BJ (cell line): ENCODE measurements at regions not wholly inside any gene's neighbourhood (a gene's known extent, or its start where the extent isn't known, plus 50 kb on each side); places are given as distances from the start of the nearest gene placed in this dataset.

Experiments
- CTCF ChIA-PET: fragments of 350-600 bp; formaldehyde crosslinking; extraction: SDS; loops from one replicate; lab custom pipeline; 2021; ENCODE audit warnings: antibody characterized with exemption, inconsistent platforms; lab: Yijun Ruan, JAX
- POLR2A ChIA-PET: fragments of 300-600 bp; sonication (Branson Sonifier 250); formaldehyde crosslinking; extraction: SDS; loops from one replicate; lab custom pipeline; 2021; ENCODE audit warnings: antibody characterized with exemption; lab: Charles Lee
- DNase-seq: peaks from one replicate; pipeline ENCODE4 v3.0.0-alpha.2; 2011; ENCODE audit warnings: low read depth
- H3K27me3 ChIP-seq: 2 replicates; pipeline ENCODE4 v1.6.0; 2011; ENCODE audit warnings: low read length; ENCODE audit not compliant: control insufficient read depth, insufficient read depth
- H3K36me3 ChIP-seq: 2 replicates; pipeline ENCODE4 v1.5.1; 2011; ENCODE audit warnings: low read length; ENCODE audit not compliant: control insufficient read depth, insufficient read depth
- H3K4me3 ChIP-seq: 2 replicates; pipeline ENCODE4 v1.5.1; 2011; ENCODE audit warnings: low read depth, mild to moderate bottlenecking, control low read depth, low read length
- TF ChIP-seq, protein P1 (sequence below): IDR thresholded peaks from 2 replicates; pipeline ENCODE4 v1.5.1; 2011; ENCODE audit warnings: low read depth, mild to moderate bottlenecking, control low read depth, inconsistent platforms, low read length, moderate library complexity; ENCODE audit not compliant: insufficient read depth

DNA sequence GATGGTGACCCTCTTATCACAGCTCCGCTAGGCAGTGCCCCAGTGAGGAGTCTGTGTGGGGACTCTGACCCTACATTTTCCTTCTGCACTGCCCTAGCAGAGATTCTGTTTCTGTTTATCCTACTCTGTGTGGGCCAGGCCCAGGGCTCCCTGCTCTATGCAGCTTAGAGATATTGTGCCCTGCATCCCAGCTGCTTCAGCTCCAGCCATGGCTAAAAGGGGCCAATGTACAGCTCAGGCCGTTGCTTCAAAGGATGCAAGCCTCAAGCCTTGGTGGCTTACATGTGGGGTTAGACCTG lies 2030.7 kb upstream of the CDH9 start:
- Histone ChIP-seq H3K36me3 (no peaks in the 10 kb centered on the region), H3K4me3 (no peak overlapping the region), H3K27me3 (no peaks in the 10 kb centered on the region)
- CTCF ChIA-PET: no interaction called here
- TF ChIP-seq, protein P1, sequence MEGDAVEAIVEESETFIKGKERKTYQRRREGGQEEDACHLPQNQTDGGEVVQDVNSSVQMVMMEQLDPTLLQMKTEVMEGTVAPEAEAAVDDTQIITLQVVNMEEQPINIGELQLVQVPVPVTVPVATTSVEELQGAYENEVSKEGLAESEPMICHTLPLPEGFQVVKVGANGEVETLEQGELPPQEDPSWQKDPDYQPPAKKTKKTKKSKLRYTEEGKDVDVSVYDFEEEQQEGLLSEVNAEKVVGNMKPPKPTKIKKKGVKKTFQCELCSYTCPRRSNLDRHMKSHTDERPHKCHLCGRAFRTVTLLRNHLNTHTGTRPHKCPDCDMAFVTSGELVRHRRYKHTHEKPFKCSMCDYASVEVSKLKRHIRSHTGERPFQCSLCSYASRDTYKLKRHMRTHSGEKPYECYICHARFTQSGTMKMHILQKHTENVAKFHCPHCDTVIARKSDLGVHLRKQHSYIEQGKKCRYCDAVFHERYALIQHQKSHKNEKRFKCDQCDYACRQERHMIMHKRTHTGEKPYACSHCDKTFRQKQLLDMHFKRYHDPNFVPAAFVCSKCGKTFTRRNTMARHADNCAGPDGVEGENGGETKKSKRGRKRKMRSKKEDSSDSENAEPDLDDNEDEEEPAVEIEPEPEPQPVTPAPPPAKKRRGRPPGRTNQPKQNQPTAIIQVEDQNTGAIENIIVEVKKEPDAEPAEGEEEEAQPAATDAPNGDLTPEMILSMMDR: no peak
- POLR2A ChIA-PET: no interaction called here
- DNase-seq: no peak

DNA sequence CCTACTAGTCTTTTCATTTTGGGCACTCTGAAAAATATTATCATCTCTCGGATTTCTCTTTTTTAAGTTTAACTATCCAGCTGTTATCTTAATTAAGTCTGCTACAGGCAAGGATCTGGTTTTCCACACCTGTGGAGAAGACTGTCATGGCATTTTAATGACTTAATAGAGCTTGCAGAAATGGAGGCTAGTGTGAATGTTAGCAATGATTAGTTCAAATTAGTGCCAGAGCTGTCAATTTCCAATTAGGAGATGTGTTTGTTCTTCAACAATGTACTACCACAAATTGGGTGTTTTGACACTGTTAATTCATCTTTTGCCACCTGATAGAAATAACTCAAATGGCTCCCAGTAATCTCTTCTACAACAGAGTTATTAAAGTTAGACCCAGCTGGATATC lies 2023.0 kb upstream of the CDH9 start:
- no peak for DNase-seq
- ChIA-PET CTCF (interaction anchor here (0.5 kb wide), 1 partner anchor 343 kb away, joined by 3 read pairs; no protein-coding TSS in a partner anchor), POLR2A (no interaction called here)
- Histone ChIP-seq H3K27me3 (no peaks in the 10 kb centered on the region), H3K36me3 (no peaks in the 10 kb centered on the region), H3K4me3 (no peak overlapping the region)
- TF ChIP-seq, protein P1: no peak

DNA sequence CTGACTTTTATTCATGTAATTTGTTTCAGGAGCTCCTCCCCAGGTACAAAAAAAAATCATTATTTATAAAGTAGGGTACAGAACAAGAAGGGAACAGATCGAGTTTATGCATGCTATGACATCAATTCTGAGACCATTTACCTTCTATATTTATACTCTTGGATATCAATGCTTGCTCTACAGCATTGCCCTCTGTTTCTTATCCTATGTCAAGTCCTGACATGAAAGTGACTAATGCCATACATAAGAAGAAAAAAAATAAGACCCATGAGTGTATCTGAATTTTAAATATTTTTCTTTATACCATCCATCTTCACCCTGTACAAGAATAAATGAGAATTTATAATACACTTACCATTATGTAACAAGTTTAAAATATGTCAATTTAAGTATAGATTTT lies 2016.3 kb upstream of the CDH9 start:
- no peak overlapping the region for H3K4me3 ChIP-seq
- no peak for DNase-seq
- TF ChIP-seq, protein P1: no peak
- POLR2A ChIA-PET: no interaction called here
- no peaks in the 10 kb centered on the region for H3K36me3 ChIP-seq
- no peaks in the 10 kb centered on the region for H3K27me3 ChIP-seq
- CTCF ChIA-PET: no interaction called here

DNA sequence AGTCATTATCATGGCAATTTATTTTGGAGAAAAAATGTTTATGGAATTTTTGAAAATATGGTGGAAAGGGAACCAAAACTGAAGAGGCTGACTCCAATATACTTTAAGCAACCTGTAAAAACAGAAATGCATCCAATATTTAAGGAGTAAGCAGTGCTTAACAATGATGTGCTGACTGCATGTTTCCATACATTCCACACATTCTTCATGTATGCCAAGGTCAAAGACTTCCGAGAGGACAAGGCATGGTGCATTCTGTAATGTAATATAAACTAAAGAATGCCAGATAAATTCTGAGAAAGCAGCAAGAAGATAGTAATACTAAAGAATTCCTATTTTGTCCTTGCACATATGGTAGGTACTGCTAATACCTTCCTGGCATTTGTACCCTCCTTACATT lies 2015.9 kb upstream of the CDH9 start:
- ChIA-PET POLR2A (no interaction called here), CTCF (no interaction called here)

DNA sequence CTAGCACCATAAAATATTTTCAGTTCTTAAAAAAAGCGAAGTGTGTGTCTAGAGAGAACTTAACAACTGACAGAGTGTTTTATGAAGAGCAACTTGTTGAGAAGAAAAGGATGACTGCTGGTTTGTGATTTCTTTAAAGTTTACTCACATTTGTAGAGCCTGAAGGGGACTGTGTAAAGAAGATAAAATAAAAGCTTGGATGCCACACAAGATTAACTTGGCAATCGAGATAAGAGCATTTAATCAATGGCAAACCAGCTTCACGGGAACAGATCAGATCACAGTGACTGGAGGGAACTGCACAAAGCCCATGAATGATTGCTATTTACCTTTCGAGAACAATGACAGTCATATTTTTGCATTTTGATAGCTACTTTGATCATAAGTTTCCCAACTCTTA lies 2013.1 kb upstream of the CDH9 start:
- no peaks in the 10 kb centered on the region for H3K27me3 ChIP-seq
- POLR2A ChIA-PET: no interaction called here
- no peak overlapping the region for H3K4me3 ChIP-seq
- TF ChIP-seq, protein P1: no peak
- no peak for DNase-seq
- CTCF ChIA-PET: no interaction called here
- H3K36me3 ChIP-seq: no peaks in the 10 kb centered on the region

More for the DNA sequence above, 2015.9 kb upstream of the CDH9 start:
- Histone ChIP-seq H3K27me3 (no peaks in the 10 kb centered on the region), H3K4me3 (no peak overlapping the region), H3K36me3 (no peaks in the 10 kb centered on the region)
- TF ChIP-seq, protein P1: no peak
- no peak for DNase-seq
